Lower leg skin (tissue), 3 donors: ENCODE measurements at regions not wholly inside any gene's neighbourhood (a gene's known extent, or its start where the extent isn't known, plus 50 kb on each side); places are given as distances from the start of the nearest gene placed in this dataset.

Experiments
- POLR2A ChIP-seq, 2 donors: fragments of 450-650 bp; IDR thresholded peaks; one replicate each; pipeline ENCODE4 v1.6.1; 2016 to 2017; ENCODE audit warnings: antibody characterized with exemption in 2 of 2, mild to moderate bottlenecking in 1 of 2, moderate library complexity in 1 of 2
- TF ChIP-seq, protein P1 (sequence below), 3 donors: fragments of 450-650 bp; IDR thresholded peaks; one replicate each; pipeline ENCODE4 v1.5.1; 2016; ENCODE audit warnings: antibody characterized with exemption in 3 of 3, mild to moderate bottlenecking in 3 of 3, moderate library complexity in 2 of 3

DNA sequence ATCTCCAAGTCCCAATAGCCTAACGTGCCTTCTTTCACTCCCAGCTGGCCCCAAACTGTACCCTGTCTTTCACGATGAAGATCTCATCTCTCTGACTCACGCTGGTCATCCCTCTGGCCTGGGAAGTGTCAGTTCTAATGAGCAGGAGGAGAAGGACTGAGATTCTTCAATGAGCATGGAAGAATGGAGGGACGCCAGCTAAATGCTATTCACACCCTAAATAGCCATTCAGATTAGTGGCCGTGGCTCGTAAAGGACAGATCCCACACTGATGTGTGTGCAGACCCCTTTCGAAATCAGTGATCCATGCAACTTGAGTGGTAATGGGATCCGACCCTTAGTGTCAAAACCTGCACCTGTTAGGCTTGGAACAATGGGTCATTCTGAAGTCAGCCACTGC is 75.9 kb upstream of the SMYD2 start:
- TF ChIP-seq POLR2A (IDR thresholded peaks at IDR 0.05), result no peak
- TF ChIP-seq, protein P1, sequence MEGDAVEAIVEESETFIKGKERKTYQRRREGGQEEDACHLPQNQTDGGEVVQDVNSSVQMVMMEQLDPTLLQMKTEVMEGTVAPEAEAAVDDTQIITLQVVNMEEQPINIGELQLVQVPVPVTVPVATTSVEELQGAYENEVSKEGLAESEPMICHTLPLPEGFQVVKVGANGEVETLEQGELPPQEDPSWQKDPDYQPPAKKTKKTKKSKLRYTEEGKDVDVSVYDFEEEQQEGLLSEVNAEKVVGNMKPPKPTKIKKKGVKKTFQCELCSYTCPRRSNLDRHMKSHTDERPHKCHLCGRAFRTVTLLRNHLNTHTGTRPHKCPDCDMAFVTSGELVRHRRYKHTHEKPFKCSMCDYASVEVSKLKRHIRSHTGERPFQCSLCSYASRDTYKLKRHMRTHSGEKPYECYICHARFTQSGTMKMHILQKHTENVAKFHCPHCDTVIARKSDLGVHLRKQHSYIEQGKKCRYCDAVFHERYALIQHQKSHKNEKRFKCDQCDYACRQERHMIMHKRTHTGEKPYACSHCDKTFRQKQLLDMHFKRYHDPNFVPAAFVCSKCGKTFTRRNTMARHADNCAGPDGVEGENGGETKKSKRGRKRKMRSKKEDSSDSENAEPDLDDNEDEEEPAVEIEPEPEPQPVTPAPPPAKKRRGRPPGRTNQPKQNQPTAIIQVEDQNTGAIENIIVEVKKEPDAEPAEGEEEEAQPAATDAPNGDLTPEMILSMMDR (IDR thresholded peaks at IDR 0.05), result no peak
